ENCODE measurements at regions not wholly inside any gene's neighbourhood (a gene's known extent, or its start where the extent isn't known, plus 50 kb on each side); places are given as distances from the start of the nearest gene placed in this dataset.

GRCh38 chr5:142222225-142222865 lies 102.5 kb downstream of the SPRY4 start:
- Histone ChIP-seq H3K27me3 (ENCODE audit: control insufficient read depth, insufficient read depth, low read length) (no peaks in the 10 kb centered on the region), H3K27ac (ENCODE audit: low read depth in 2 of 2, low read length in 2 of 2) (no peak overlapping the region), H3K36me3 (ENCODE audit: control insufficient read depth in 2 of 3, insufficient read depth in 3 of 3, low read length in 3 of 3) (no peaks in the 10 kb centered on the region), H3K9me3 (ENCODE audit: control insufficient read depth in 2 of 3, insufficient read depth in 1 of 3, low read length in 3 of 3) (no peaks in the 10 kb centered on the region), H3K4me3 (ENCODE audit: low read length in 3 of 3) (no peak overlapping the region), H3K4me1 (ENCODE audit: control insufficient read depth in 2 of 3, insufficient read depth in 2 of 3, low read depth in 1 of 3, low read length in 3 of 3) (peaks cover 0 to 4% (median 0%) of the 10 kb centered on the region in 3 donors), H3K9ac (ENCODE audit: low read length in 3 of 3) (no peak overlapping the region)
- FAIRE-seq: no peak
- DNase-seq: peak in 3 of 5 donors; percentile 31 to 63 (median 50)
- no peak for TF ChIP-seq CTCF (IDR thresholded peaks at IDR 0.05; ENCODE audit: borderline replicate concordance, extremely low read depth, insufficient read depth)
- intact Hi-C loops (cut with DNase I): no loop called here

GRCh38 chr5:142221091-142221860 lies 103.5 kb downstream of the SPRY4 start:
- Histone ChIP-seq H3K4me3 (ENCODE audit: low read length in 3 of 3) (no peak overlapping the region), H3K27me3 (ENCODE audit: control insufficient read depth, insufficient read depth, low read length) (no peaks in the 10 kb centered on the region), H3K9ac (ENCODE audit: low read length in 3 of 3) (no peak overlapping the region), H3K9me3 (ENCODE audit: control insufficient read depth in 2 of 3, insufficient read depth in 1 of 3, low read length in 3 of 3) (no peaks in the 10 kb centered on the region), H3K4me1 (ENCODE audit: control insufficient read depth in 2 of 3, insufficient read depth in 2 of 3, low read depth in 1 of 3, low read length in 3 of 3) (peaks cover 0 to 4% (median 0%) of the 10 kb centered on the region in 3 donors), H3K36me3 (ENCODE audit: control insufficient read depth in 2 of 3, insufficient read depth in 3 of 3, low read length in 3 of 3) (no peaks in the 10 kb centered on the region), H3K27ac (ENCODE audit: low read depth in 2 of 2, low read length in 2 of 2) (no peak overlapping the region)
- DNase-seq (peak in 1 of 5 donors; percentile 18), FAIRE-seq (no peak)
- no peak for TF ChIP-seq CTCF (IDR thresholded peaks at IDR 0.05; ENCODE audit: borderline replicate concordance, extremely low read depth, insufficient read depth)
- intact Hi-C loops (cut with DNase I): no loop called here

- Histone ChIP-seq H3K9me3 (ENCODE audit: control insufficient read depth in 2 of 3, insufficient read depth in 1 of 3, low read length in 3 of 3) (no peaks in the 10 kb centered on the region), H3K4me3 (ENCODE audit: low read length in 3 of 3) (no peak overlapping the region), H3K36me3 (ENCODE audit: control insufficient read depth in 2 of 3, insufficient read depth in 3 of 3, low read length in 3 of 3) (no peaks in the 10 kb centered on the region), H3K27ac (ENCODE audit: low read depth in 2 of 2, low read length in 2 of 2) (no peak overlapping the region), H3K4me1 (ENCODE audit: control insufficient read depth in 2 of 3, insufficient read depth in 2 of 3, low read depth in 1 of 3, low read length in 3 of 3) (peaks cover 0 to 4% (median 0%) of the 10 kb centered on the region in 3 donors), H3K27me3 (ENCODE audit: control insufficient read depth, insufficient read depth, low read length) (no peaks in the 10 kb centered on the region), H3K9ac (ENCODE audit: low read length in 3 of 3) (no peak overlapping the region)
- DNase-seq: no peak
- TF ChIP-seq CTCF (IDR thresholded peaks at IDR 0.05; ENCODE audit: borderline replicate concordance, extremely low read depth, insufficient read depth): no peak
- intact Hi-C loops (cut with DNase I): no loop called here
- FAIRE-seq: no peak
Observed at GRCh38 chr5:142219146-142219545, 105.7 kb downstream of the SPRY4 start.

Measured in kidney (tissue), 13 donors.